ENCODE measurements at regions not wholly inside any gene's neighbourhood (a gene's known extent, or its start where the extent isn't known, plus 50 kb on each side); places are given as distances from the start of the nearest gene placed in this dataset.

GRCh38 chr5:135085936-135086725, 52.1 kb upstream of the PITX1 start:
- DNase-seq: no peak

- DNase-seq: no peak
Observed at GRCh38 chr5:135085133-135085935, 51.3 kb upstream of the PITX1 start.

All from CD4-positive, alpha-beta T cell treated with Interleukin-21 for 1 hour (primary cell).